Stomach (tissue), 8 donors: ENCODE measurements at regions not wholly inside any gene's neighbourhood (a gene's known extent, or its start where the extent isn't known, plus 50 kb on each side); places are given as distances from the start of the nearest gene placed in this dataset.

Experiments used
- DNase-seq, 2 donors: peaks; one replicate each; pipeline versions ENCODE4 v3.0.0 to v3.0.0-alpha.2; 2013 to 2019
- H3K27ac ChIP-seq, 5 donors: fragments of 200-600 bp in 4 of 5; sonication (generic) in 4 of 5; one replicate each; pipeline ENCODE4 v1.5.1; 2013 to 2019; ENCODE audit warnings: mild to moderate bottlenecking in 1 of 5, moderate library complexity in 1 of 5
- H3K27me3 ChIP-seq, 3 donors: fragments of 200-600 bp; sonication (generic); one replicate each; pipeline ENCODE4 v1.5.1; 2017 to 2019; ENCODE audit warnings: mixed run types in 1 of 3
- H3K36me3 ChIP-seq, 4 donors: fragments of 200-600 bp; sonication (generic); 1 replicate in 3 of 4; 2 replicates in 1 of 4; pipeline ENCODE4 v1.5.1; 2016 to 2019
- H3K4me1 ChIP-seq, 4 donors: fragments of 200-600 bp; sonication (generic); one replicate each; pipeline ENCODE4 v1.5.1; 2016 to 2019
- H3K4me3 ChIP-seq, 4 donors: fragments of 200-600 bp; sonication (generic) in 3 of 4; one replicate each; pipeline ENCODE4 v1.5.1; 2016 to 2019; ENCODE audit warnings: mild to moderate bottlenecking in 1 of 4
- H3K9me3 ChIP-seq, 4 donors: fragments of 200-600 bp; sonication (generic); one replicate each; pipeline ENCODE4 v1.5.1; 2016 to 2019
- EP300 ChIP-seq: sonication (generic); formaldehyde crosslinking; IDR thresholded peaks from one replicate; pipeline ENCODE4 v1.6.1; 2017; ENCODE audit warnings: antibody characterized with exemption
- POLR2A ChIP-seq, 4 donors: fragments of 450-650 bp; IDR thresholded peaks; one replicate each; pipeline ENCODE4 v1.6.1; 2016; ENCODE audit warnings: antibody characterized with exemption in 4 of 4, control low read depth in 2 of 4, mild to moderate bottlenecking in 1 of 4, moderate library complexity in 1 of 4
- POLR2AphosphoS5 ChIP-seq, 3 donors: sonication (generic); formaldehyde crosslinking; IDR thresholded peaks; one replicate each; pipeline ENCODE4 v1.6.1; 2016; ENCODE audit warnings: antibody characterized with exemption in 3 of 3
- WGBS, 5 donors: extraction: QIAGEN DNeasy Blood & Tissue Kit in 3 of 5; methylation state at CpG; one replicate each; pipeline versions ENCODE4 v1.1.5 to v1.1.7; 2013 to 2018; 5-methylcytosine and 5-hydroxymethylcytosine counted together
- intact Hi-C: fragments of 100-400 bp; cut with DNase I; formaldehyde crosslinking; loops from one replicate; pipeline ENCODE4 v1.15.1; 2023; ENCODE audit warnings: low total_unique reads
- TF ChIP-seq, protein P1 (sequence below), 7 experiments: fragments of 450-650 bp in 4 of 7; fragments of 200-600 bp in 3 of 7; sonication (generic) in 3 of 7; IDR thresholded peaks; one replicate each; pipeline ENCODE4 v1.5.1; 2016 to 2019; ENCODE audit warnings: antibody characterized with exemption in 7 of 7, control low read depth in 2 of 7, mild to moderate bottlenecking in 1 of 7
- donor health status: healthy with polysubstance abuse.
- donor health status: Bipolar disorder and iron deficiency.
- donor health status: healthy.

DNA sequence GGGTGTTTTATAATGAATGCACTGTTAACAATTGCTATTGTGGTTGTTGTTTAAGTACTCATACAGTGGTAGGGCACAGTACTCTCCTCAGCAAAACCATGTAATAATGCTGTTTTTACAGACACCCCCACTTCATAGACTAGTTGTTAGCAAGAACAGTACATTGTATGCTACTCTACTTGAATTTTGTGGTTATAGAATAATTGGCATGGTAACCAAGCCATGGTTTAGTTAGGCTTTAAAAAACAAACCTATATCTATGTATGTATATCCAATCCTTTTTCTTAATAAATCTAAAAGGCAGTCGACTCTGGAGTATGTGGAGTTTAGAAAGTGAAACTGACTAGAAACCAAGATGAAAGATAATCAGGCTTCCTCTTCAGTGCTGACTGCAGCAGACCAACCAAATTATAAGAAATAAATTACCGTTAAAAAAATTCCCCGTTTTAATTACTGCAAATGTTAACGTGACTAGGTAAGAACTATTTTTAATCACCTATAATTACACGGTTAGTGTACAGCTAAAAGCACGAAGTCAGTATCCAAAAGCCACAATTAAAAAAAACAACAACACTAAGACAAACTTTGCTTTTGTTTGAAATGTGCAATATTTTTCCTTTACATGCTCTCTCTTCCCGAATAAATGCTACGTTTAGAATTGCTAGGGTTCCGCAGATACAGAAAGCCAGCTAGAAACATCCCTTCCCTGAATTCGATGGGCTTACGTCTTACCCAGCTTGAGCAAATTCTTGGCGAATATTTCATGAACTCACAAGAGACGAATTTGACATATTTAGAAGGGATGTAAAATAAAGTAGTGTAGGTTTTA, 113.3 kb upstream of the SERTAD2 start:
- 5 to 12% (median 10%) methylated on average over 13 of the region's 13 CpGs for WGBS, 5 donors

DNA sequence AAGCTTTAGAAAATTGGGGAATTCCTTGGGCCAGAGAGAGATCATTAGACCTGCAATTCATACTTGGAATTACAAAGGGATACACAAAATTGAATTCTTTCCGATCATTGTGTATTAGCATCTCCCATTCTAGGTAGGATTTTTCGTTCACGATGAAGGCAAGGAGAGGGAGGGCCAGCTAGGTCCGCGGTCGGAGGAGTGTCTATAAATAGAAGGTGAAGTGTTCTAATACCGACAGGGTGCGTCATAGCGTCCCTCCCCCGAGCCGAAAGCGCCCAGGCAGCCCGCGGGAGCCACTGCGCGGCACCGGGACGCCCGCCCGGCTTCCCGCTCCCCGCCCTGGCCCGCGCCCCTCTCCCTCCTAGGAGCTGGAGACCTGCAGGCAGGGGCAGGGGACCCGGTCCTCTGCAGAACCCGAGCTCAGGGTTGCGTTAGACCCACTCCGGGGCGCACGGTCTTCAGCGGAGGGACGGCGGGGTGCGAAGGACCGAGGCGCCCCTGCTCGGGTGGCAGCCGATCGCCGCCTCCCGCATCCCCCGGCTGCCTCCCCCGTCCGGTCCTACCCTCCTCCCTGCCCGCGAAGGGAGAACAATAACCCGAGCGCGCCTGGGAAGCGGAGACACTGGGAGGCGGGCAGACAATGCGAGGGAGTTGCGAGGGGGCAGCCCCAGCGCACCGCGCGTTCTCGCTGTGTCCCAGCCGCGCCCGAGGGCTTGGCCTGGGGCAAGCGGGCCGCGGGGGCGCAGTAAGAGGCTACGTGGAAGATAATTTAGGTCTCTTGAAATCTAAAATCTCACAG, 114.2 kb upstream of the SERTAD2 start:
- peak; percentile 88 to 94 (median 89) for TF ChIP-seq POLR2AphosphoS5 (IDR thresholded peaks at IDR 0.05)
- TF ChIP-seq EP300, result no peak
- peak in 1 of 4 donors; percentile 91 for TF ChIP-seq POLR2A (IDR thresholded peaks at IDR 0.05)
- TF ChIP-seq, protein P1, sequence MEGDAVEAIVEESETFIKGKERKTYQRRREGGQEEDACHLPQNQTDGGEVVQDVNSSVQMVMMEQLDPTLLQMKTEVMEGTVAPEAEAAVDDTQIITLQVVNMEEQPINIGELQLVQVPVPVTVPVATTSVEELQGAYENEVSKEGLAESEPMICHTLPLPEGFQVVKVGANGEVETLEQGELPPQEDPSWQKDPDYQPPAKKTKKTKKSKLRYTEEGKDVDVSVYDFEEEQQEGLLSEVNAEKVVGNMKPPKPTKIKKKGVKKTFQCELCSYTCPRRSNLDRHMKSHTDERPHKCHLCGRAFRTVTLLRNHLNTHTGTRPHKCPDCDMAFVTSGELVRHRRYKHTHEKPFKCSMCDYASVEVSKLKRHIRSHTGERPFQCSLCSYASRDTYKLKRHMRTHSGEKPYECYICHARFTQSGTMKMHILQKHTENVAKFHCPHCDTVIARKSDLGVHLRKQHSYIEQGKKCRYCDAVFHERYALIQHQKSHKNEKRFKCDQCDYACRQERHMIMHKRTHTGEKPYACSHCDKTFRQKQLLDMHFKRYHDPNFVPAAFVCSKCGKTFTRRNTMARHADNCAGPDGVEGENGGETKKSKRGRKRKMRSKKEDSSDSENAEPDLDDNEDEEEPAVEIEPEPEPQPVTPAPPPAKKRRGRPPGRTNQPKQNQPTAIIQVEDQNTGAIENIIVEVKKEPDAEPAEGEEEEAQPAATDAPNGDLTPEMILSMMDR (IDR thresholded peaks at IDR 0.05), result peak in 1 of 7 experiments; percentile 10
- 0 to 1% (median 1%) methylated on average over 34 to 66 of the region's 66 CpGs for WGBS, 5 donors
- peak overlapping the region; percentile 62 to 77 (median 66) for H3K4me3 ChIP-seq
- H3K9me3 ChIP-seq, result no peaks in the 10 kb centered on the region
- intact Hi-C loops, result no loop called here
- H3K4me1 ChIP-seq, result peaks cover 15 to 51% (median 28%) of the 10 kb centered on the region in 4 donors
- no peaks in the 10 kb centered on the region for H3K27me3 ChIP-seq
- DNase-seq, result peak; percentile 90 to 96
- H3K36me3 ChIP-seq, result no peaks in the 10 kb centered on the region
- H3K27ac ChIP-seq, result peak overlapping the region; percentile 97 to 99 (median 98)

More for the DNA sequence above, 113.3 kb upstream of the SERTAD2 start:
- intact Hi-C loops, result no loop called here
- no peaks in the 10 kb centered on the region for H3K36me3 ChIP-seq
- DNase-seq, result peak in 1 of 2 donors; percentile 61
- TF ChIP-seq POLR2AphosphoS5 (IDR thresholded peaks at IDR 0.05) (no peak), POLR2A (IDR thresholded peaks at IDR 0.05) (no peak), EP300 (no peak)
- TF ChIP-seq, protein P1 (IDR thresholded peaks at IDR 0.05), result no peak
- H3K27ac ChIP-seq, result peak overlapping the region; percentile 72 to 99 (median 98)
- H3K4me1 ChIP-seq, result peaks cover 15 to 51% (median 28%) of the 10 kb centered on the region in 4 donors
- no peaks in the 10 kb centered on the region for H3K27me3 ChIP-seq
- H3K9me3 ChIP-seq, result no peaks in the 10 kb centered on the region
- peak overlapping the region; percentile 62 to 77 (median 66) for H3K4me3 ChIP-seq

- Histone ChIP-seq H3K9me3 (no peaks in the 10 kb centered on the region), H3K27me3 (no peaks in the 10 kb centered on the region), H3K4me1 (peaks cover 15 to 51% (median 28%) of the 10 kb centered on the region in 4 donors), H3K36me3 (no peaks in the 10 kb centered on the region), H3K4me3 (peak overlapping the region; percentile 62 to 77 (median 66)), H3K27ac (peak overlapping the region; percentile 97 to 99 (median 98))
- no peak for DNase-seq
- intact Hi-C loops, result no loop called here
- TF ChIP-seq, protein P1 (IDR thresholded peaks at IDR 0.05), result no peak
- TF ChIP-seq POLR2A (IDR thresholded peaks at IDR 0.05) (no peak), POLR2AphosphoS5 (IDR thresholded peaks at IDR 0.05) (no peak), EP300 (no peak)
- WGBS, 5 donors, result 29 to 43% (median 30%) methylated on average over 4 of the region's 4 CpGs
Measured at GRCh38 chr2:64768491-64769005, 114.8 kb upstream of the SERTAD2 start.
